Neural cell (in vitro differentiated cells): ENCODE measurements at regions not wholly inside any gene's neighbourhood (a gene's known extent, or its start where the extent isn't known, plus 50 kb on each side); places are given as distances from the start of the nearest gene placed in this dataset.

Source experiments
- EZH2 ChIP-seq: fragments of 200-600, 300-800 bp; shearing (Covaris generic), sonication (generic); IDR thresholded peaks from 2 replicates; pipeline ENCODE4 v1.6.1; 2014; ENCODE audit warnings: antibody characterized with exemption, low read length, borderline replicate concordance, mild to moderate bottlenecking; ENCODE audit not compliant: insufficient read depth, poor library complexity, severe bottlenecking
- POLR2AphosphoS5 ChIP-seq: IDR thresholded peaks from 2 replicates; pipeline ENCODE4 v1.6.1; 2012
- RAD21 ChIP-seq: fragments of 450-650 bp; conservative IDR thresholded peaks from 2 replicates; pipeline ENCODE4 v1.6.1; 2014; ENCODE audit warnings: antibody characterized with exemption, mild to moderate bottlenecking, moderate library complexity
- SMC3 ChIP-seq: fragments of 450-650 bp; conservative IDR thresholded peaks from 2 replicates; pipeline ENCODE4 v1.6.1; 2014; ENCODE audit warnings: antibody characterized with exemption, mild to moderate bottlenecking, moderate library complexity; ENCODE audit not compliant: poor library complexity
- TF ChIP-seq, protein P1 (sequence below): fragments of 450-650 bp; IDR thresholded peaks from 2 replicates; pipeline ENCODE4 v1.5.1; 2014; ENCODE audit warnings: antibody characterized with exemption, mild to moderate bottlenecking, moderate library complexity; ENCODE audit not compliant: poor library complexity, severe bottlenecking
- TF ChIP-seq, protein P2 (sequence below): IDR thresholded peaks from 2 replicates; pipeline ENCODE4 v1.6.1; 2012; ENCODE audit warnings: borderline replicate concordance

DNA sequence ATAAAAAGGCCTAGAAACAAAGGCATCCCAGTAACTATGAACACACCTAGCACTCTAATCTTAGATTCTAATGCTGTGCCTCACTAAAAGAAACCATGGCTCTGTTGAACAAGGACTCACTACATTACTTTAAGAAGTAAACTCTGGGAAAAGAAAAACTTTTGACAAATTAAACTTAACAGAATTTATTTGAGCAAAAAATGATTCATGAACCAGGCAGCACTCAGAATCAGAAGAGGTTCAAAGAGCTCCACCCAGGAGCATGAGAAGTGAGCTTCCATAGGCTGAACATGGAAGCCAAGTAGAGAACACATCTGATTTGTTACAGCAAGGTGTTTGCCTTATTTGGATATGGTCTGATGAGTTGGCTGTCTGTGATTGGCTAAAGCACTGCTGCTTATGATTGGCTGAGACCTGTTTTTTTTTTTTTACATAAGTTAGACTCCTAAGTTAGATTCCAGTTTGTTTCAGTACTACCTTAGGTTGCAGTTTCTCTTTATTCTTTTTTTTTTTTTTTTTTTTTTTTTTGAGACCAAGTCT, 343.6 kb upstream of the SASH1 start:
- TF ChIP-seq, protein P1, sequence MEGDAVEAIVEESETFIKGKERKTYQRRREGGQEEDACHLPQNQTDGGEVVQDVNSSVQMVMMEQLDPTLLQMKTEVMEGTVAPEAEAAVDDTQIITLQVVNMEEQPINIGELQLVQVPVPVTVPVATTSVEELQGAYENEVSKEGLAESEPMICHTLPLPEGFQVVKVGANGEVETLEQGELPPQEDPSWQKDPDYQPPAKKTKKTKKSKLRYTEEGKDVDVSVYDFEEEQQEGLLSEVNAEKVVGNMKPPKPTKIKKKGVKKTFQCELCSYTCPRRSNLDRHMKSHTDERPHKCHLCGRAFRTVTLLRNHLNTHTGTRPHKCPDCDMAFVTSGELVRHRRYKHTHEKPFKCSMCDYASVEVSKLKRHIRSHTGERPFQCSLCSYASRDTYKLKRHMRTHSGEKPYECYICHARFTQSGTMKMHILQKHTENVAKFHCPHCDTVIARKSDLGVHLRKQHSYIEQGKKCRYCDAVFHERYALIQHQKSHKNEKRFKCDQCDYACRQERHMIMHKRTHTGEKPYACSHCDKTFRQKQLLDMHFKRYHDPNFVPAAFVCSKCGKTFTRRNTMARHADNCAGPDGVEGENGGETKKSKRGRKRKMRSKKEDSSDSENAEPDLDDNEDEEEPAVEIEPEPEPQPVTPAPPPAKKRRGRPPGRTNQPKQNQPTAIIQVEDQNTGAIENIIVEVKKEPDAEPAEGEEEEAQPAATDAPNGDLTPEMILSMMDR, result no peak
- TF ChIP-seq RAD21, result no peak
- no peak for TF ChIP-seq POLR2AphosphoS5
- TF ChIP-seq SMC3, result no peak
- TF ChIP-seq, protein P2, sequence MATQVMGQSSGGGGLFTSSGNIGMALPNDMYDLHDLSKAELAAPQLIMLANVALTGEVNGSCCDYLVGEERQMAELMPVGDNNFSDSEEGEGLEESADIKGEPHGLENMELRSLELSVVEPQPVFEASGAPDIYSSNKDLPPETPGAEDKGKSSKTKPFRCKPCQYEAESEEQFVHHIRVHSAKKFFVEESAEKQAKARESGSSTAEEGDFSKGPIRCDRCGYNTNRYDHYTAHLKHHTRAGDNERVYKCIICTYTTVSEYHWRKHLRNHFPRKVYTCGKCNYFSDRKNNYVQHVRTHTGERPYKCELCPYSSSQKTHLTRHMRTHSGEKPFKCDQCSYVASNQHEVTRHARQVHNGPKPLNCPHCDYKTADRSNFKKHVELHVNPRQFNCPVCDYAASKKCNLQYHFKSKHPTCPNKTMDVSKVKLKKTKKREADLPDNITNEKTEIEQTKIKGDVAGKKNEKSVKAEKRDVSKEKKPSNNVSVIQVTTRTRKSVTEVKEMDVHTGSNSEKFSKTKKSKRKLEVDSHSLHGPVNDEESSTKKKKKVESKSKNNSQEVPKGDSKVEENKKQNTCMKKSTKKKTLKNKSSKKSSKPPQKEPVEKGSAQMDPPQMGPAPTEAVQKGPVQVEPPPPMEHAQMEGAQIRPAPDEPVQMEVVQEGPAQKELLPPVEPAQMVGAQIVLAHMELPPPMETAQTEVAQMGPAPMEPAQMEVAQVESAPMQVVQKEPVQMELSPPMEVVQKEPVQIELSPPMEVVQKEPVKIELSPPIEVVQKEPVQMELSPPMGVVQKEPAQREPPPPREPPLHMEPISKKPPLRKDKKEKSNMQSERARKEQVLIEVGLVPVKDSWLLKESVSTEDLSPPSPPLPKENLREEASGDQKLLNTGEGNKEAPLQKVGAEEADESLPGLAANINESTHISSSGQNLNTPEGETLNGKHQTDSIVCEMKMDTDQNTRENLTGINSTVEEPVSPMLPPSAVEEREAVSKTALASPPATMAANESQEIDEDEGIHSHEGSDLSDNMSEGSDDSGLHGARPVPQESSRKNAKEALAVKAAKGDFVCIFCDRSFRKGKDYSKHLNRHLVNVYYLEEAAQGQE, result no peak
- no peak for TF ChIP-seq EZH2
